ENCODE measurements at regions not wholly inside any gene's neighbourhood (a gene's known extent, or its start where the extent isn't known, plus 50 kb on each side); places are given as distances from the start of the nearest gene placed in this dataset.

- TF ChIP-seq CTCF (IDR thresholded peaks at IDR 0.05; ENCODE audit: low read depth, low read length, poor library complexity, severe bottlenecking) = no peak
- TF ChIP-seq EZH2phosphoT487 (IDR thresholded peaks at IDR 0.05; ENCODE audit: borderline replicate concordance, low read length) = no peak
Observed at GRCh38 chr5:175381130-175381529, 62.9 kb downstream of the DRD1 start.

Data from DOHH2 (cell line).